ENCODE measurements at regions not wholly inside any gene's neighbourhood (a gene's known extent, or its start where the extent isn't known, plus 50 kb on each side); places are given as distances from the start of the nearest gene placed in this dataset.
"Not testable (repeated sequence)": the region's sequence is repeated elsewhere in the genome, so short reads cannot be mapped to it uniquely, and the experiment has no call there.

GRCh38 chr14:105917933-105918436 is 391.6 kb downstream of the TMEM121 start:
- DNase-seq (ENCODE audit: low spot score), result no peak
- no peak for TF ChIP-seq CTCF (IDR thresholded peaks at IDR 0.05; ENCODE audit: extremely low read depth, insufficient read depth, missing control alignments)
- in situ Hi-C loops (cut with MboI; ENCODE audit: low pct_unique_long_range_greater_than_20kb, low sequenced_read_pairs, unreplicated experiment), result no loop called here

GRCh38 chr14:105918496-105919262 is 392.3 kb downstream of the TMEM121 start:
- no peak for DNase-seq (ENCODE audit: low spot score)
- in situ Hi-C loops (cut with MboI; ENCODE audit: low pct_unique_long_range_greater_than_20kb, low sequenced_read_pairs, unreplicated experiment), result no loop called here
- no peak for TF ChIP-seq CTCF (IDR thresholded peaks at IDR 0.05; ENCODE audit: extremely low read depth, insufficient read depth, missing control alignments)

GRCh38 chr14:105919458-105920150 is 393.2 kb downstream of the TMEM121 start:
- DNase-seq (ENCODE audit: low spot score), result no peak
- TF ChIP-seq CTCF (IDR thresholded peaks at IDR 0.05; ENCODE audit: extremely low read depth, insufficient read depth, missing control alignments), result no peak
- in situ Hi-C loops (cut with MboI; ENCODE audit: low pct_unique_long_range_greater_than_20kb, low sequenced_read_pairs, unreplicated experiment), result no loop called here

- in situ Hi-C loops (cut with MboI; ENCODE audit: low pct_unique_long_range_greater_than_20kb, low sequenced_read_pairs, unreplicated experiment), result not testable (repeated sequence)
These were observed 393.8 kb downstream of the TMEM121 start for GRCh38 chr14:105920151-105920700.

GRCh38 chr14:105920803-105921755 is 394.7 kb downstream of the TMEM121 start:
- DNase-seq (ENCODE audit: low spot score); in situ Hi-C loops (cut with MboI; ENCODE audit: low pct_unique_long_range_greater_than_20kb, low sequenced_read_pairs, unreplicated experiment): not testable (repeated sequence)

More at GRCh38 chr14:105920151-105920700, 393.8 kb downstream of the TMEM121 start:
- not testable (repeated sequence) for DNase-seq (ENCODE audit: low spot score)

- in situ Hi-C loops (cut with MboI; ENCODE audit: low pct_unique_long_range_greater_than_20kb, low sequenced_read_pairs, unreplicated experiment); DNase-seq (ENCODE audit: low spot score): not testable (repeated sequence)
These were observed 395.4 kb downstream of the TMEM121 start for GRCh38 chr14:105921781-105922180.

- DNase-seq (ENCODE audit: low spot score); in situ Hi-C loops (cut with MboI; ENCODE audit: low pct_unique_long_range_greater_than_20kb, low sequenced_read_pairs, unreplicated experiment): not testable (repeated sequence)
These were observed 397.3 kb downstream of the TMEM121 start for GRCh38 chr14:105923520-105924191.
